ENCODE measurements at regions not wholly inside any gene's neighbourhood (a gene's known extent, or its start where the extent isn't known, plus 50 kb on each side); places are given as distances from the start of the nearest gene placed in this dataset.

DNA sequence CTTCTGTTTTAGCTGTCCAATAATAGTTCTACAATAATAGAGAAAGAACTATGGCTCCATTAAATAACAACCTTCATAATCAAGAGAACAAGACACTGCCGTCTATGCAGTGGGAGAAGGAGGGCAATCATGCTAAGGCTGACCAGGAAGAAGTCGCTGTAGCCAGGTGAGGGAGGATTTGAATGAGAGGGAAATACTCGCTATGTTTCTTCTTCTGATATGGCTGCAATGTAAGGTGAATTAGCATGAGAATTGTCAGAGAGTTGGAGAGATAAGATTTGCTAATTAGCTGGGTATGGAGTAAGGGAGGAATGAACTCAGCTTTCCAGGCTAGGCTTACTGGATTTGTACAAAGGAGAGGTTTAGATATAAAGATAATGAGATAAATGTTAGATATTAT lies 555.4 kb upstream of the ZNF385D start:
- Histone ChIP-seq H3K36me3 (no peaks in the 10 kb centered on the region), H3K9me3 (peaks cover 0 to 4% of the 10 kb centered on the region in 2 donors), H3K4me1 (no peaks in the 10 kb centered on the region), H3K27me3 (no peaks in the 10 kb centered on the region), H3K27ac (no peak overlapping the region), H3K4me3 (no peak overlapping the region)
- DNase-seq: no peak
- intact Hi-C loops (cut with DNase I; ENCODE audit: low total_unique reads): no loop called here
- WGBS, 2 donors (ENCODE audit: low coverage in 1 of 2): 67 to 73% methylated on average over 2 to 3 of the region's 3 CpGs
- no peak for TF ChIP-seq EP300 (IDR thresholded peaks at IDR 0.05; ENCODE audit: low read depth)
- no peak for TF ChIP-seq CTCF (IDR thresholded peaks at IDR 0.05)
- TF ChIP-seq POLR2A (IDR thresholded peaks at IDR 0.05): no peak
- no peak for TF ChIP-seq POLR2AphosphoS5 (IDR thresholded peaks at IDR 0.05)
- in situ Hi-C loops (cut with MboI; ENCODE audit: low pct_ligation_motif_present in 1 of 4, low pct_unique_long_range_greater_than_20kb in 1 of 4, low sequenced_read_pairs in 3 of 4): no loop called here

- 10 to 20% methylated on average over 1 of the region's 1 CpG for WGBS, 2 donors (ENCODE audit: low coverage in 1 of 2)
- H3K4me3 ChIP-seq: no peak overlapping the region
- H3K9me3 ChIP-seq: peaks cover 0 to 4% of the 10 kb centered on the region in 2 donors
- H3K4me1 ChIP-seq: no peaks in the 10 kb centered on the region
- in situ Hi-C loops (cut with MboI; ENCODE audit: low pct_ligation_motif_present in 1 of 4, low pct_unique_long_range_greater_than_20kb in 1 of 4, low sequenced_read_pairs in 3 of 4) (no loop called here), intact Hi-C loops (cut with DNase I; ENCODE audit: low total_unique reads) (no loop called here)
- DNase-seq: no peak
- H3K27me3 ChIP-seq: no peaks in the 10 kb centered on the region
- TF ChIP-seq CTCF (IDR thresholded peaks at IDR 0.05) (no peak), POLR2AphosphoS5 (IDR thresholded peaks at IDR 0.05) (no peak), EP300 (IDR thresholded peaks at IDR 0.05; ENCODE audit: low read depth) (no peak), POLR2A (IDR thresholded peaks at IDR 0.05) (no peak)
- H3K36me3 ChIP-seq: no peaks in the 10 kb centered on the region
- H3K27ac ChIP-seq: no peak overlapping the region
Measured at GRCh38 chr3:22308871-22309270, 557.9 kb upstream of the ZNF385D start.

- Histone ChIP-seq H3K27me3 (no peaks in the 10 kb centered on the region), H3K9me3 (no peaks in the 10 kb centered on the region), H3K4me1 (no peaks in the 10 kb centered on the region), H3K4me3 (no peak overlapping the region), H3K27ac (no peak overlapping the region), H3K36me3 (no peaks in the 10 kb centered on the region)
- DNase-seq: no peak
- 79% methylated on average over 1 of the region's 1 CpG; no CpG with 5 or more reads in 1 of the 2 donors for WGBS, 2 donors (ENCODE audit: low coverage in 1 of 2)
- intact Hi-C loops (cut with DNase I; ENCODE audit: low total_unique reads): no loop called here
- in situ Hi-C loops (cut with MboI; ENCODE audit: low pct_ligation_motif_present in 1 of 4, low pct_unique_long_range_greater_than_20kb in 1 of 4, low sequenced_read_pairs in 3 of 4): no loop called here
- no peak for TF ChIP-seq POLR2AphosphoS5 (IDR thresholded peaks at IDR 0.05)
- TF ChIP-seq CTCF (IDR thresholded peaks at IDR 0.05): no peak
- no peak for TF ChIP-seq EP300 (IDR thresholded peaks at IDR 0.05; ENCODE audit: low read depth)
- no peak for TF ChIP-seq POLR2A (IDR thresholded peaks at IDR 0.05)
Measured at GRCh38 chr3:22315925-22316324, 564.9 kb upstream of the ZNF385D start.

DNA sequence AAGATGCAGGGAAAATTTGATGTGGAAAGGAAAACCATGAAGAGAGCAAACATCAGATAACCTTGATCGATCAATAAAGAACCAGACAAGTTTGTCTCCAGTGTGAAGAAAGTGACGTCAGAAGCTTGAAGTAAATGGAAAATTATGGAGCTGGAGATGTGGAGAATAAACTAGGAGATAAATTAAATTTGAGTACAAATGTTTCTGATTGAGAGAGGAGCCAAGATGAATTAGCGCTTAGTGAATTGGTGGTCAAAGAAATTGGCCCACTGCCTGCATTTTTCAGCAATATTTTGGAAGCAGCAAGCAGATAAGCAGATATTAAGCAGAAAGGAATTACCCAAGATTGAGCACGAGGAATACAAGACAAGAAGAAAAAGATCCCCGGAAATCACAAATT lies 567.3 kb upstream of the ZNF385D start:
- no peaks in the 10 kb centered on the region for H3K4me1 ChIP-seq
- H3K9me3 ChIP-seq: no peaks in the 10 kb centered on the region
- no peak overlapping the region for H3K4me3 ChIP-seq
- in situ Hi-C loops (cut with MboI; ENCODE audit: low pct_ligation_motif_present in 1 of 4, low pct_unique_long_range_greater_than_20kb in 1 of 4, low sequenced_read_pairs in 3 of 4): no loop called here
- 64 to 77% methylated on average over 4 to 5 of the region's 5 CpGs for WGBS, 2 donors (ENCODE audit: low coverage in 1 of 2)
- TF ChIP-seq POLR2A (IDR thresholded peaks at IDR 0.05) (no peak), EP300 (IDR thresholded peaks at IDR 0.05; ENCODE audit: low read depth) (no peak), CTCF (IDR thresholded peaks at IDR 0.05) (no peak), POLR2AphosphoS5 (IDR thresholded peaks at IDR 0.05) (no peak)
- no peaks in the 10 kb centered on the region for H3K27me3 ChIP-seq
- DNase-seq: no peak
- H3K36me3 ChIP-seq: no peaks in the 10 kb centered on the region
- no peak overlapping the region for H3K27ac ChIP-seq
- intact Hi-C loops (cut with DNase I; ENCODE audit: low total_unique reads): no loop called here
